ENCODE measurements at regions not wholly inside any gene's neighbourhood (a gene's known extent, or its start where the extent isn't known, plus 50 kb on each side); places are given as distances from the start of the nearest gene placed in this dataset.

DNA sequence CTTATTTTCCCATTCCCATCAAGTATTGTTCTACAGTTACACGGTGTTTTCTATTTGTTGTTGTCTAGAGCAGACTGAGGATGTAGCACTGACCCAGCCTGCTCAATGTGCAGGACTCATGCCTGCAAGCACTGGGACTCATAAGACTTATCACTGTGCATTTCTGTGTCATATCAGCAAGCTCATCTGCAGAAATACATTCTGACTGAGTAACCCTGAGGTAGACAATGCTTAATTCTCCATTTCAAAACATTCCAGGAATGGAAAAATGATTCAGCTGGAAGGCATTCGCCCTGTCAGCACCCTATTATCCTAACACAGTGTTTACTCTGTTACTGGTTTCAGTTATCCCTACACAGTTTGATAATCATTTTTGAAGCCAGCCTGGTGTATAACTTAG, 2506.4 kb downstream of the PCDH9 start:
- Histone ChIP-seq H3K36me3 (no peaks in the 10 kb centered on the region), H3K9me3 (no peaks in the 10 kb centered on the region), H3K4me3 (no peak overlapping the region), H3K4me1 (no peaks in the 10 kb centered on the region), H3K27ac (no peak overlapping the region), H3K27me3 (no peaks in the 10 kb centered on the region)
- WGBS, 2 donors (ENCODE audit: low coverage in 1 of 2): 25 to 29% methylated on average over 2 of the region's 2 CpGs
- TF ChIP-seq EP300 (IDR thresholded peaks at IDR 0.05): no peak
- ATAC-seq: no peak

DNA sequence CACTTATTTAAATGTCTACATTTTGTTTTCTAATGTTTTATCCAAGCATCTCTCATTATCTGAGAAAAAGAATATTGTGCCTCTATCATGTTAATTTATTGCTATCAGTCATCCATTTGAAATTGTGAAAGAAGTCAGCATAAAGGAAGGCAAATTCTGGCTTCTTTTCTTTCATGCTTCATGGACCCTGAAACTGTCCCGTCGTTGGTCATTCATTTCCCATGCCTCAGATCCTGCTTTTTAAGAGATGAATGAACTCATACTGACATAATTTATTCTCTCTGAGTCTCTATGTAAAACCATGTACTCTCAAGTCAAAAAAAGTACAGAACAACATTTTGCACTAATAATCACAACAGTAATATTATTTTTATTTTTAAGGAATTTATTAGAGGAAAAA, 2512.0 kb downstream of the PCDH9 start:
- ATAC-seq: no peak
- Histone ChIP-seq H3K27ac (no peak overlapping the region), H3K4me3 (no peak overlapping the region), H3K9me3 (no peaks in the 10 kb centered on the region), H3K36me3 (no peaks in the 10 kb centered on the region), H3K27me3 (no peaks in the 10 kb centered on the region), H3K4me1 (no peaks in the 10 kb centered on the region)
- WGBS, 2 donors (ENCODE audit: low coverage in 1 of 2): 71 to 87% methylated on average over 2 of the region's 2 CpGs
- TF ChIP-seq, protein P1, sequence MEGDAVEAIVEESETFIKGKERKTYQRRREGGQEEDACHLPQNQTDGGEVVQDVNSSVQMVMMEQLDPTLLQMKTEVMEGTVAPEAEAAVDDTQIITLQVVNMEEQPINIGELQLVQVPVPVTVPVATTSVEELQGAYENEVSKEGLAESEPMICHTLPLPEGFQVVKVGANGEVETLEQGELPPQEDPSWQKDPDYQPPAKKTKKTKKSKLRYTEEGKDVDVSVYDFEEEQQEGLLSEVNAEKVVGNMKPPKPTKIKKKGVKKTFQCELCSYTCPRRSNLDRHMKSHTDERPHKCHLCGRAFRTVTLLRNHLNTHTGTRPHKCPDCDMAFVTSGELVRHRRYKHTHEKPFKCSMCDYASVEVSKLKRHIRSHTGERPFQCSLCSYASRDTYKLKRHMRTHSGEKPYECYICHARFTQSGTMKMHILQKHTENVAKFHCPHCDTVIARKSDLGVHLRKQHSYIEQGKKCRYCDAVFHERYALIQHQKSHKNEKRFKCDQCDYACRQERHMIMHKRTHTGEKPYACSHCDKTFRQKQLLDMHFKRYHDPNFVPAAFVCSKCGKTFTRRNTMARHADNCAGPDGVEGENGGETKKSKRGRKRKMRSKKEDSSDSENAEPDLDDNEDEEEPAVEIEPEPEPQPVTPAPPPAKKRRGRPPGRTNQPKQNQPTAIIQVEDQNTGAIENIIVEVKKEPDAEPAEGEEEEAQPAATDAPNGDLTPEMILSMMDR (IDR thresholded peaks at IDR 0.05): no peak
- TF ChIP-seq EP300 (IDR thresholded peaks at IDR 0.05) (no peak), POLR2AphosphoS5 (IDR thresholded peaks at IDR 0.05) (no peak), POLR2A (IDR thresholded peaks at IDR 0.05) (no peak)

DNA sequence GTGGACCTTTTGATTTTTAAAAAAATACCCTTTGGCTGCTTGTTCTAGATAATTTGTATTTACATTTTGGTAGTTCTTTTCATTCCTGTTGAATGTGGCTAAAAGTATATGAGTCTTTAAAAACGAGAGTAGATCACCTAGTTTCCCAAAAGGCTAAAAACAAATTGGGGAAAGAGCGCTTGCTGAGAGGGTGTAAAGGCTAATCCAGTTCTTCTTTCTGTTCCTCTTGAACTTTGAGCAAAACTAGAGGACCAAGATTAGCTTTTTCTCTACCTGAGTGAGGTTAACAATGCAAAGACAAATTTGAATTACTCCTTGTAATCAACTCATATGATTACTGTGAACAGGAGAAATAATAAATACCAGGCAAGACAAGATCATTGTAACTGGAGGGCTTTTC, 2513.2 kb downstream of the PCDH9 start:
- no peaks in the 10 kb centered on the region for H3K27me3 ChIP-seq
- TF ChIP-seq POLR2AphosphoS5 (IDR thresholded peaks at IDR 0.05) (no peak), EP300 (IDR thresholded peaks at IDR 0.05) (no peak), POLR2A (IDR thresholded peaks at IDR 0.05) (no peak)
- no peak overlapping the region for H3K27ac ChIP-seq
- H3K36me3 ChIP-seq: no peaks in the 10 kb centered on the region
- WGBS, 2 donors (ENCODE audit: low coverage in 1 of 2): 42 to 50% methylated on average over 2 of the region's 2 CpGs
- no peak overlapping the region for H3K4me3 ChIP-seq
- H3K9me3 ChIP-seq: no peaks in the 10 kb centered on the region
- no peaks in the 10 kb centered on the region for H3K4me1 ChIP-seq
- ATAC-seq: no peak

DNA sequence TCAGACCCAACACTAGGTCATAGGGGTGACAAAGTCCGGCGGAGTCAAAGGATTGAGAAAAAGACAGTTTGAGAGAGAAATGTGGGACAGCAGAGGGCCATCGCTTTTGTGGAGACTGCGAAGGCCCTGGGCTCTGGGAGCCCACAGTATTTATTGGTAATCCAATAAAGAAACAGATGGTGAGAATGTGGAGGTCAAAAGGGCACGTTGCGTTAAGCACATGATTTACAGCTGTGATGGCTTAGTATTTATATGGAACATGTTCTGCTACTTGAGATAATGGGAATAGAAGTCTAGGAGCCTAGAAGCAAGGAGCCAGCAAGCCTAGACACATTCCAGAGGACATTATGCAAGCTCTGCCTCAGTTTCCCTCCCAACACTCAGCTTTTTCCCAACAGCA, 2521.1 kb downstream of the PCDH9 start:
- Histone ChIP-seq H3K27me3 (no peaks in the 10 kb centered on the region), H3K27ac (no peak overlapping the region), H3K4me1 (no peaks in the 10 kb centered on the region), H3K36me3 (no peaks in the 10 kb centered on the region), H3K9me3 (no peaks in the 10 kb centered on the region), H3K4me3 (no peak overlapping the region)
- 63 to 79% methylated on average over 2 to 6 of the region's 6 CpGs for WGBS, 2 donors (ENCODE audit: low coverage in 1 of 2)
- ATAC-seq: no peak
- TF ChIP-seq POLR2AphosphoS5 (IDR thresholded peaks at IDR 0.05) (no peak), POLR2A (IDR thresholded peaks at IDR 0.05) (no peak), EP300 (IDR thresholded peaks at IDR 0.05) (no peak)
- TF ChIP-seq, protein P1 (IDR thresholded peaks at IDR 0.05): no peak

DNA sequence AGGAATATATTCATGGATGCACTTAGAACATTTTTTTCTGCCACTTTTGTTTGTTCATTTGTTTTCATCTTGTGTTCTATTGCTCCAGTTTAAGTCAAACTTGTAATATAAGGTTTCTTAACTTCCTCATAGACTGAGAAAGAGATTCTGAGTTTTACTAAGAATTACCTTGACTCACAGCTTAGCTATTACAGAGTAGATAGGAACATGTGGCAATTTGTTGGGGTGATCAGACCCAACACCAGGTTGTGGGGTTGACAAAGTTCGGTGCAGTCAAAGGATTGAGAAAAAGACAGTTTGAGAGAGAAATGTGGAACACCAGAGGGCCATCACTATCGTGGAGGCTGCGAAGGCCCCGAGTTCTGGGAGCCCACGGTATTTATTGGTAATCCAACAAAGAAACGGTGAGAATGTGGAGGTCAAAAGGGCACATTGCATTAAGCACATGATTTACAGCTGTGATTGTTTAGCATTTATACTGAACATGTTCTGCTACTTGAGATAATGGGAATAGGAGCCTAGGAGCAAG, 2526.0 kb downstream of the PCDH9 start:
- ATAC-seq: no peak
- Histone ChIP-seq H3K4me3 (no peak overlapping the region), H3K36me3 (no peaks in the 10 kb centered on the region), H3K4me1 (no peaks in the 10 kb centered on the region), H3K27ac (no peak overlapping the region), H3K27me3 (no peaks in the 10 kb centered on the region), H3K9me3 (no peaks in the 10 kb centered on the region)
- TF ChIP-seq, protein P1 (IDR thresholded peaks at IDR 0.05): no peak
- TF ChIP-seq EP300 (IDR thresholded peaks at IDR 0.05) (no peak), POLR2AphosphoS5 (IDR thresholded peaks at IDR 0.05) (no peak), POLR2A (IDR thresholded peaks at IDR 0.05) (no peak)
- 57 to 79% methylated on average over 5 of the region's 6 CpGs for WGBS, 2 donors (ENCODE audit: low coverage in 1 of 2)

DNA sequence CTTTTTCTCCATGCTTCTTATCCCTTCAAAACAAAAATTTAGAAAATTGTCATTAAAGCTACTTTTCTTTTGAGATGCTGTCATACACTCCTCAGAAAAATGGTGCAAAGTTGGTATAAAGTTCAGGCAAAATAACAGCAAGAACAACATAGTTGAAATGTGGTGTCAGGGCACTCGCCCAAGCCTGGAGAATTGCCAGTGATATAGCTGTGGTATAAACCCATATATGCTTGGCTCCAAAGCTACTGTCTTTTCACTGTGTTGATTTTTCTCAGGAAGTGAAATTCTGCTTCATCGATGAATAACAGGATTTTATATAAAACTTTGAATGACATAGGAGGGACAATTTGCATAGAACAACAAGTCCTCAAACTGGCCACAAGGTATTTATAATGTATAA, 2532.9 kb downstream of the PCDH9 start:
- WGBS, 2 donors (ENCODE audit: low coverage in 1 of 2): 37 to 75% methylated on average over 2 of the region's 2 CpGs
- H3K27me3 ChIP-seq: no peaks in the 10 kb centered on the region

More for the DNA sequence above, 2532.9 kb downstream of the PCDH9 start:
- Histone ChIP-seq H3K4me3 (no peak overlapping the region), H3K36me3 (no peaks in the 10 kb centered on the region), H3K4me1 (no peaks in the 10 kb centered on the region), H3K27ac (no peak overlapping the region), H3K9me3 (no peaks in the 10 kb centered on the region)
- TF ChIP-seq, protein P1 (IDR thresholded peaks at IDR 0.05): no peak
- TF ChIP-seq POLR2A (IDR thresholded peaks at IDR 0.05) (no peak), EP300 (IDR thresholded peaks at IDR 0.05) (no peak), POLR2AphosphoS5 (IDR thresholded peaks at IDR 0.05) (no peak)
- ATAC-seq: no peak

Measured in gastroesophageal sphincter (tissue), 4 donors.